CD4-positive, alpha-beta T cell (primary cell): ENCODE measurements at regions not wholly inside any gene's neighbourhood (a gene's known extent, or its start where the extent isn't known, plus 50 kb on each side); places are given as distances from the start of the nearest gene placed in this dataset.
"Not testable (repeated sequence)": the region's sequence is repeated elsewhere in the genome, so short reads cannot be mapped to it uniquely, and the experiment has no call there.

Source experiments
- ATAC-seq: fragments of 200-7000 bp; cut with Tn5 transposase; one replicate; pipeline ENCODE4 v1.10.0; 2022; ENCODE audit warnings: mild to moderate bottlenecking; ENCODE audit not compliant: poor library complexity
- CTCF ChIA-PET: fragments of 350-600 bp; sonication (Branson Sonifier 250); formaldehyde crosslinking; loops from one replicate; lab custom pipeline; 2021; ENCODE audit warnings: antibody characterized with exemption, inconsistent platforms; lab: Charles Lee
- POLR2A ChIA-PET: fragments of 350-600 bp; sonication (Branson Sonifier 250); formaldehyde crosslinking; loops from one replicate; lab custom pipeline; 2021; ENCODE audit warnings: antibody characterized with exemption, inconsistent platforms; lab: Charles Lee
- DNase-seq, 14 experiments: peaks; one replicate each; pipeline ENCODE4 v3.0.0-alpha.2; 2013 to 2020; ENCODE audit warnings: mixed read lengths in 2 of 14
- H3K27ac ChIP-seq, 2 donors: one replicate each; pipeline versions ENCODE4 v1.5.1 to v1.7.0; 2013; ENCODE audit warnings: low read length in 2 of 2, low read depth in 1 of 2, mild to moderate bottlenecking in 1 of 2
- H3K27me3 ChIP-seq, 2 experiments: 1 replicate in 1 of 2; 2 replicates in 1 of 2; pipeline versions ENCODE4 v1.6.1 to v1.7.0; 2013; ENCODE audit warnings: low read length in 2 of 2, control low read depth in 1 of 2, mild to moderate bottlenecking in 1 of 2, moderate library complexity in 1 of 2; ENCODE audit not compliant: insufficient read depth in 2 of 2, control insufficient read depth in 1 of 2
- H3K36me3 ChIP-seq: one replicate; pipeline ENCODE4 v1.6.1; 2013; ENCODE audit warnings: low read length, control low read depth; ENCODE audit not compliant: insufficient read depth
- H3K4me1 ChIP-seq: one replicate; pipeline ENCODE4 v1.6.1; 2013; ENCODE audit warnings: low read length, control low read depth; ENCODE audit not compliant: insufficient read depth
- H3K4me3 ChIP-seq: one replicate; pipeline ENCODE4 v1.5.1; 2013; ENCODE audit warnings: mild to moderate bottlenecking, low read length, moderate library complexity
- H3K9me3 ChIP-seq, 2 experiments: 1 replicate in 1 of 2; 2 replicates in 1 of 2; pipeline versions ENCODE4 v1.6.1 to v1.7.0; 2013; ENCODE audit warnings: low read length in 2 of 2, mild to moderate bottlenecking in 2 of 2, control low read depth in 1 of 2, moderate library complexity in 1 of 2; ENCODE audit not compliant: control insufficient read depth in 1 of 2, insufficient read depth in 1 of 2
- H3K27ac Mint-ChIP-seq: one replicate; pipeline ENCODE4 v1.8.0; 2020; ENCODE audit warnings: mixed read lengths
- H3K27me3 Mint-ChIP-seq: one replicate; pipeline ENCODE4 v1.8.0; 2021; ENCODE audit warnings: mixed read lengths
- H3K36me3 Mint-ChIP-seq: one replicate; pipeline ENCODE4 v1.8.0; 2021; ENCODE audit warnings: low read depth, mixed read lengths
- H3K4me1 Mint-ChIP-seq: one replicate; pipeline ENCODE4 v1.8.0; 2021; ENCODE audit warnings: low read depth, mixed read lengths
- H3K4me3 Mint-ChIP-seq: one replicate; pipeline ENCODE4 v1.8.0; 2020; ENCODE audit warnings: mild to moderate bottlenecking, mixed read lengths
- H3K9me3 Mint-ChIP-seq: one replicate; pipeline ENCODE4 v1.8.0; 2020; ENCODE audit warnings: mixed read lengths
- intact Hi-C, 2 experiments: fragments of 100-400 bp; cut with DNase I in 1 of 2; cut with micrococcal nuclease in 1 of 2; formaldehyde crosslinking; loops; one replicate each; pipeline versions ENCODE4 v1.15.1 to v1.9.0; 2023 to 2025; cut with DNase I, micrococcal nuclease
- TF ChIP-seq, protein P1 (sequence below): fragments of 200-600 bp; IDR thresholded peaks from one replicate; pipeline ENCODE4 v1.8.0; 2022; ENCODE audit warnings: antibody characterized with exemption, mild to moderate bottlenecking

DNA sequence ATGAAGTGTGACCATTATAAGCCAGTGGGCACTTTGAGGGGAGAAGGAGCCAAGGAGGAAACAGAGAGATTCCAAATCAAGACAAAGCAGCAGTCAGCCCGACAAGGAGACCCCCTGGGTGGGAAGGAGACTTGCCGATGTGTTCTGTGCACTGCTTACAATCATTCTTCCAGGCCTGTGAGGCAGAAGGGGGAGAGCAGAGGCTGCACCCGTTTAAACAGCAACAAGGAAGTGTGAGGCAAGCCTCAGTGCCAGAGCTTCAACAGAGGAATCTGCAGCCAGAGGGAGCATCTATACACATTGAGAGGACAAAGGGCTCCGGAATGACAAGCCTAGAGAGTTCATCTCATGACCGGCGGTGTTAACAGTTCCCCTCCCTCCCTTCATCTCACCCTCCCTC, 121.1 kb downstream of the NXPE2 start:
- Histone ChIP-seq H3K4me3 (no peak overlapping the region), H3K9me3 (peaks cover 0 to 14% of the 10 kb centered on the region in 2 experiments), H3K4me1 (no peaks in the 10 kb centered on the region), H3K27ac (no peak overlapping the region), H3K36me3 (no peaks in the 10 kb centered on the region), H3K27me3 (peaks cover 7% of the 10 kb centered on the region in 2 experiments)
- no peak overlapping the region for H3K4me3 Mint-ChIP-seq
- H3K36me3 Mint-ChIP-seq: no peaks in the 10 kb centered on the region
- POLR2A ChIA-PET: no interaction called here
- no peaks in the 10 kb centered on the region for H3K4me1 Mint-ChIP-seq
- peaks cover 38% of the 10 kb centered on the region for H3K27me3 Mint-ChIP-seq
- no peak overlapping the region for H3K27ac Mint-ChIP-seq
- H3K9me3 Mint-ChIP-seq: no peaks in the 10 kb centered on the region
- intact Hi-C loops: no loop called here
- ATAC-seq (no peak), DNase-seq (no peak)
- CTCF ChIA-PET: no interaction called here
- TF ChIP-seq, protein P1, sequence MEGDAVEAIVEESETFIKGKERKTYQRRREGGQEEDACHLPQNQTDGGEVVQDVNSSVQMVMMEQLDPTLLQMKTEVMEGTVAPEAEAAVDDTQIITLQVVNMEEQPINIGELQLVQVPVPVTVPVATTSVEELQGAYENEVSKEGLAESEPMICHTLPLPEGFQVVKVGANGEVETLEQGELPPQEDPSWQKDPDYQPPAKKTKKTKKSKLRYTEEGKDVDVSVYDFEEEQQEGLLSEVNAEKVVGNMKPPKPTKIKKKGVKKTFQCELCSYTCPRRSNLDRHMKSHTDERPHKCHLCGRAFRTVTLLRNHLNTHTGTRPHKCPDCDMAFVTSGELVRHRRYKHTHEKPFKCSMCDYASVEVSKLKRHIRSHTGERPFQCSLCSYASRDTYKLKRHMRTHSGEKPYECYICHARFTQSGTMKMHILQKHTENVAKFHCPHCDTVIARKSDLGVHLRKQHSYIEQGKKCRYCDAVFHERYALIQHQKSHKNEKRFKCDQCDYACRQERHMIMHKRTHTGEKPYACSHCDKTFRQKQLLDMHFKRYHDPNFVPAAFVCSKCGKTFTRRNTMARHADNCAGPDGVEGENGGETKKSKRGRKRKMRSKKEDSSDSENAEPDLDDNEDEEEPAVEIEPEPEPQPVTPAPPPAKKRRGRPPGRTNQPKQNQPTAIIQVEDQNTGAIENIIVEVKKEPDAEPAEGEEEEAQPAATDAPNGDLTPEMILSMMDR: no peak

DNA sequence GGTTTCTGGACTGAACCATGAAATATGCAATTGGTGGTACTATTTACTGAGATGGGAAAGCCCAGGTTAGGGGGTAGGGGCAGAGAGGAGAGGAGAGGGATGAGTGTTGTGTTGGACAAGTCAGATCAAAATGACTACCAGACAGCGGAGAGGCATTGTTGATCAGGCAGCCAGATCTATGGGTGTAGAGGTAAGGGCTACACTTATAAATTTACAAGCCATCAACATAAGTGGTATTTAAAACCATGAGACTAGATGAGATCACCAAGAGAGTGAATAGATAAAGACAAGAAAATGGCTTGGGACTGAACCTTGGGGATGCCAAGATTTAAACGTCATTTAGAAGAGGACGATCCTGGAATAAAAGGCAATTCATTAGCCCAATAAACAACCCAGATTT, 123.4 kb downstream of the NXPE2 start:
- Mint-ChIP-seq H3K27ac (no peak overlapping the region), H3K27me3 (peaks cover 28% of the 10 kb centered on the region), H3K4me1 (no peaks in the 10 kb centered on the region), H3K9me3 (no peaks in the 10 kb centered on the region), H3K36me3 (no peaks in the 10 kb centered on the region), H3K4me3 (no peak overlapping the region)
- no peaks in the 10 kb centered on the region for H3K36me3 ChIP-seq
- peaks cover 7% of the 10 kb centered on the region in 2 experiments for H3K27me3 ChIP-seq
- intact Hi-C loops: no loop called here
- TF ChIP-seq, protein P1: no peak
- no peak overlapping the region for H3K4me3 ChIP-seq
- no peak overlapping the region for H3K27ac ChIP-seq
- ChIA-PET CTCF (no interaction called here), POLR2A (no interaction called here)
- ATAC-seq: no peak
- DNase-seq: no peak
- no peaks in the 10 kb centered on the region for H3K4me1 ChIP-seq
- peaks cover 0 to 14% of the 10 kb centered on the region in 2 experiments for H3K9me3 ChIP-seq

- peaks cover 21% of the 10 kb centered on the region for H3K27me3 Mint-ChIP-seq
- H3K4me1 Mint-ChIP-seq: no peaks in the 10 kb centered on the region
- H3K27ac Mint-ChIP-seq: no peak overlapping the region
- TF ChIP-seq, protein P1: no peak
- H3K9me3 ChIP-seq: peaks cover 0 to 14% of the 10 kb centered on the region in 2 experiments
- no peak overlapping the region for H3K4me3 Mint-ChIP-seq
- CTCF ChIA-PET: no interaction called here
- H3K4me3 ChIP-seq: no peak overlapping the region
- H3K27me3 ChIP-seq: peaks cover 0 to 7% of the 10 kb centered on the region in 2 experiments
- no peaks in the 10 kb centered on the region for H3K36me3 ChIP-seq
- H3K4me1 ChIP-seq: no peaks in the 10 kb centered on the region
- ATAC-seq (no peak), DNase-seq (peak in 1 of 14 experiments; percentile 1)
- intact Hi-C loops: no loop called here
- H3K27ac ChIP-seq: no peak overlapping the region
- POLR2A ChIA-PET: no interaction called here
- no peaks in the 10 kb centered on the region for H3K36me3 Mint-ChIP-seq
- no peaks in the 10 kb centered on the region for H3K9me3 Mint-ChIP-seq
These were observed 124.6 kb downstream of the NXPE2 start for GRCh38 chr11:114802878-114803277.

DNA sequence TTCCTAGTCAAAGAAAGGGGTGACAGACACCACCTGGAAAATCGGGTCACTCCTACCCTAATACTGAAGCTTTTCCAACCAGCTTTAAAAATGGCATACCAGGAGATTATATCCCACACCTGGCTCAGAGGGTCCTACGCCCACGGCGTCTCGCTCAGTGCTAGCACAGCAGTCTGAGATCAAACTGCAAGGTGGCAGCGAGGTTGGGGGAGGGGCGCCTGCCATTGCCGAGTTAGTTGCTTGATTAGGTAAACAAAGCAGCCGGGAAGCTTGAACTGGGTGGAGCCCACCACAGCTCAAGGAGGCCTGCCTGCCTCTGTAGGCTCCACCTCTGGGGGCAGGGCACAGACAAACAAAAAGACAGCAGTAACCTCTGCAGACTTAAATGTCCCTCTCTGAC, 127.1 kb downstream of the NXPE2 start:
- H3K9me3 ChIP-seq, H3K4me1 Mint-ChIP-seq, H3K4me1 ChIP-seq, H3K27ac Mint-ChIP-seq, H3K4me3 ChIP-seq, H3K27me3 ChIP-seq, intact Hi-C loops, ATAC-seq, POLR2A ChIA-PET, CTCF ChIA-PET, H3K36me3 Mint-ChIP-seq, H3K4me3 Mint-ChIP-seq, H3K27ac ChIP-seq, H3K27me3 Mint-ChIP-seq, H3K36me3 ChIP-seq, H3K9me3 Mint-ChIP-seq: not testable (repeated sequence)
- peak in 1 of 14 experiments; percentile 8 for DNase-seq
